Caco-2 (cell line): ENCODE measurements at regions not wholly inside any gene's neighbourhood (a gene's known extent, or its start where the extent isn't known, plus 50 kb on each side); places are given as distances from the start of the nearest gene placed in this dataset.

Source experiments
- BruUV-seq: library from RNA; stranded (reverse); fragments of 400-500 nt; replicated peaks from 2 replicates; lab custom pipeline; 2021; lab: Mats Ljungman, UMichigan
- CTCF ChIA-PET: fragments of 300-600 bp; sonication (Branson Sonifier 250); formaldehyde crosslinking; loops from one replicate; lab custom pipeline; 2022; ENCODE audit warnings: antibody characterized with exemption; lab: Charles Lee
- POLR2A ChIA-PET: fragments of 300-600 bp; sonication (Branson Sonifier 250); formaldehyde crosslinking; loops from one replicate; lab custom pipeline; 2022; ENCODE audit warnings: antibody characterized with exemption; lab: Charles Lee
- DNase-seq, 2 experiments: peaks; one replicate each; pipeline versions ENCODE4 v3.0.0 to v3.0.0-alpha.2; 2020 to 2022
- H3K27me3 ChIP-seq: replicated peaks from 2 replicates; pipeline ENCODE4 v1.6.0; 2011; ENCODE audit warnings: low read length; ENCODE audit not compliant: control insufficient read depth, insufficient read depth
- H3K36me3 ChIP-seq: 2 replicates; pipeline ENCODE4 v1.5.1; 2011; ENCODE audit warnings: low read length; ENCODE audit not compliant: control insufficient read depth, insufficient read depth
- H3K4me1 ChIP-seq: fragments of 250-450 bp; sonication (Bioruptor Pico); 2 replicates; pipeline ENCODE4 v1.5.1; 2020; ENCODE audit warnings: mild to moderate bottlenecking
- H3K4me3 ChIP-seq: 2 replicates; pipeline ENCODE4 v1.5.1; 2011; ENCODE audit warnings: low read depth, mild to moderate bottlenecking, control low read depth, low read length
- H3K9me3 ChIP-seq: fragments of 250-450 bp; sonication (Bioruptor Pico); 2 replicates; pipeline ENCODE4 v1.5.1; 2020; ENCODE audit warnings: mild to moderate bottlenecking, moderate library complexity
- H3K27ac Mint-ChIP-seq: one replicate; pipeline ENCODE4 v1.8.0; 2022; ENCODE audit warnings: mixed read lengths; ENCODE audit not compliant: unreplicated experiment
- H3K27me3 Mint-ChIP-seq: one replicate; pipeline ENCODE4 v1.8.0; 2022; ENCODE audit warnings: mixed read lengths; ENCODE audit not compliant: insufficient read depth, unreplicated experiment
- H3K36me3 Mint-ChIP-seq: one replicate; pipeline ENCODE4 v1.8.0; 2022; ENCODE audit warnings: mild to moderate bottlenecking, mixed read lengths; ENCODE audit not compliant: insufficient read depth, unreplicated experiment
- H3K4me1 Mint-ChIP-seq: one replicate; pipeline ENCODE4 v1.8.0; 2022; ENCODE audit warnings: low read depth, mixed read lengths; ENCODE audit not compliant: unreplicated experiment
- H3K4me3 Mint-ChIP-seq: one replicate; pipeline ENCODE4 v1.8.0; 2022; ENCODE audit warnings: mild to moderate bottlenecking, moderate library complexity, mixed read lengths; ENCODE audit not compliant: unreplicated experiment
- H3K9me3 Mint-ChIP-seq: one replicate; pipeline ENCODE4 v1.8.0; 2022; ENCODE audit warnings: mixed read lengths; ENCODE audit not compliant: unreplicated experiment
- intact Hi-C: fragments of 100-400 bp; cut with micrococcal nuclease; formaldehyde crosslinking; loops from one replicate; pipeline ENCODE4 v1.10.0; 2022; ENCODE audit not compliant: unreplicated experiment
- TF ChIP-seq, protein P1 (sequence below), 2 experiments: fragments of 200-600 bp in 1 of 2; IDR thresholded peaks; 1 replicate in 1 of 2; 2 replicates in 1 of 2; pipeline versions ENCODE4 v1.5.1 to v1.8.0; 2011 to 2022; ENCODE audit warnings: antibody characterized with exemption in 1 of 2, control low read depth in 1 of 2, inconsistent platforms in 1 of 2, low read depth in 1 of 2, low read length in 1 of 2, mild to moderate bottlenecking in 1 of 2, moderate library complexity in 1 of 2; ENCODE audit not compliant: insufficient read depth in 1 of 2, severe bottlenecking in 1 of 2, unreplicated experiment in 1 of 2

DNA sequence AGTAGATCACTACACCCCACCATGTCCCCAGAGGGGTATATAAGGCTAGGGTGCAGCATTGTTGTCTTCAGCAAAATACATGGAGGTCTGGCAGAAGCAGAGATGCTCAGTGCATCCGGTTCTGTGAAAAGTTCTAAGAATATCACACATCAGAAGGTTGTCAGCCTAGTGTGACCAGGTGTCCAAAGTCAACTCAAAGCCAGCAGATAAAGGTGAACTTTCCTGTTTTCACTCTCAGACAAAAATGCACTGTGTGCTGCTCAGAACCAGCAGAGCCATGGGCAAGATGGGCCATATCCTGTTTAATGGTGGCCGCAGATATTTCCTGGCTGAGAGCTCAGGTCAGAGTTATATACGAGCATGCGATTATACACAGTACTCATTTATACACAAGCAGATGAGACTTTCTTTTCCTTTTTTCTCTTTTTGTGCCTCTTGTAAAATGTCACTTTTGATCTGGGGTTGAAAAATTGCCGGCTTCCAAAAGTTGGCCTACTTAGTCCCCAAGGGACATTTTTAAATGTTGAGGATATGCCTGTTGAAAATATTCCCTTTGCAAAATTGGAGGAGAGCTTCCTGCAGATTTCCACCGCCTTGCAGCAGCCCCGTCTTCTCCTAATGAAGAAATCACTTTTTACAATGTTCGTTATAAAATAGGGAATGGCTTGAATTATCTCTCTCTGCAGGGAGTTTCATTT is 425.6 kb upstream of the SALL1 start:
- TF ChIP-seq, protein P1, sequence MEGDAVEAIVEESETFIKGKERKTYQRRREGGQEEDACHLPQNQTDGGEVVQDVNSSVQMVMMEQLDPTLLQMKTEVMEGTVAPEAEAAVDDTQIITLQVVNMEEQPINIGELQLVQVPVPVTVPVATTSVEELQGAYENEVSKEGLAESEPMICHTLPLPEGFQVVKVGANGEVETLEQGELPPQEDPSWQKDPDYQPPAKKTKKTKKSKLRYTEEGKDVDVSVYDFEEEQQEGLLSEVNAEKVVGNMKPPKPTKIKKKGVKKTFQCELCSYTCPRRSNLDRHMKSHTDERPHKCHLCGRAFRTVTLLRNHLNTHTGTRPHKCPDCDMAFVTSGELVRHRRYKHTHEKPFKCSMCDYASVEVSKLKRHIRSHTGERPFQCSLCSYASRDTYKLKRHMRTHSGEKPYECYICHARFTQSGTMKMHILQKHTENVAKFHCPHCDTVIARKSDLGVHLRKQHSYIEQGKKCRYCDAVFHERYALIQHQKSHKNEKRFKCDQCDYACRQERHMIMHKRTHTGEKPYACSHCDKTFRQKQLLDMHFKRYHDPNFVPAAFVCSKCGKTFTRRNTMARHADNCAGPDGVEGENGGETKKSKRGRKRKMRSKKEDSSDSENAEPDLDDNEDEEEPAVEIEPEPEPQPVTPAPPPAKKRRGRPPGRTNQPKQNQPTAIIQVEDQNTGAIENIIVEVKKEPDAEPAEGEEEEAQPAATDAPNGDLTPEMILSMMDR (IDR thresholded peaks at IDR 0.05; ENCODE audit: insufficient read depth in 1 of 2, low read depth in 1 of 2, low read length in 1 of 2, severe bottlenecking in 1 of 2, unreplicated experiment in 1 of 2), result no peak
- DNase-seq, result no peak
- Histone ChIP-seq H3K36me3 (no peaks in the 10 kb centered on the region), H3K4me1 (no peaks in the 10 kb centered on the region), H3K4me3 (no peak overlapping the region), H3K9me3 (no peaks in the 10 kb centered on the region), H3K27me3 (0 out of 2 replicates have a peak, but pooled peaks cover 2% of the 10 kb centered on the region)
- ChIA-PET POLR2A (no interaction called here), CTCF (no interaction called here)
- Mint-ChIP-seq H3K4me3 (no peak overlapping the region), H3K36me3 (no peaks in the 10 kb centered on the region), H3K27ac (no peak overlapping the region), H3K9me3 (no peaks in the 10 kb centered on the region), H3K4me1 (no peaks in the 10 kb centered on the region), H3K27me3 (peaks cover 17% of the 10 kb centered on the region)
- intact Hi-C loops, result no loop called here
- no TSS peak for BruUV-seq

DNA sequence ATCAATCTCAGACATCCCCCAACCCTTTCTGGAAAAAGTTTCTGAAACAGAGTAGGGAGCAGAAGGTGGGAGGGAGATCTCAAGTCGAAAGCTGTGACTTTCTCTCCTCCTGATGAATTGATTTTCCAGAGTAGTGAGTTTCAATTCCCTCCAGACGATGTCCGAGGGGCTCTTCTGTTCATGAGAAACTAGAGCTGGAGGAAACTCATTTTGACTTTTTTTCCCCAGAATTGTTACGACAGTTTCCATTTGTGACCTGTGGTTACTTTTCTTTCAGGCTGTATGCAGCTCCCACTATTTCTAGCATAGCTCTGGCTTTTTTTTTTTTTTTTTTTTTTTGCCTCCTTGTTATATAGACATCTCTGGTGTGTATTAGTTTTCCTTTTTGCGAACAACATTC is 422.1 kb upstream of the SALL1 start:
- Mint-ChIP-seq H3K36me3 (no peaks in the 10 kb centered on the region), H3K4me1 (no peaks in the 10 kb centered on the region), H3K4me3 (no peak overlapping the region), H3K9me3 (no peaks in the 10 kb centered on the region), H3K27me3 (peaks cover 12% of the 10 kb centered on the region), H3K27ac (no peak overlapping the region)
- no peaks in the 10 kb centered on the region for H3K9me3 ChIP-seq
- no peak overlapping the region for H3K4me3 ChIP-seq
- ChIA-PET POLR2A (no interaction called here), CTCF (no interaction called here)
- intact Hi-C loops, result no loop called here
- TF ChIP-seq, protein P1 (IDR thresholded peaks at IDR 0.05; ENCODE audit: insufficient read depth in 1 of 2, low read depth in 1 of 2, low read length in 1 of 2, severe bottlenecking in 1 of 2, unreplicated experiment in 1 of 2), result no peak
- H3K4me1 ChIP-seq, result no peaks in the 10 kb centered on the region
- 0 out of 2 replicates have a peak, but pooled peaks cover 2% of the 10 kb centered on the region for H3K27me3 ChIP-seq
- H3K36me3 ChIP-seq, result no peaks in the 10 kb centered on the region
- DNase-seq, result no peak
- no TSS peak for BruUV-seq

DNA sequence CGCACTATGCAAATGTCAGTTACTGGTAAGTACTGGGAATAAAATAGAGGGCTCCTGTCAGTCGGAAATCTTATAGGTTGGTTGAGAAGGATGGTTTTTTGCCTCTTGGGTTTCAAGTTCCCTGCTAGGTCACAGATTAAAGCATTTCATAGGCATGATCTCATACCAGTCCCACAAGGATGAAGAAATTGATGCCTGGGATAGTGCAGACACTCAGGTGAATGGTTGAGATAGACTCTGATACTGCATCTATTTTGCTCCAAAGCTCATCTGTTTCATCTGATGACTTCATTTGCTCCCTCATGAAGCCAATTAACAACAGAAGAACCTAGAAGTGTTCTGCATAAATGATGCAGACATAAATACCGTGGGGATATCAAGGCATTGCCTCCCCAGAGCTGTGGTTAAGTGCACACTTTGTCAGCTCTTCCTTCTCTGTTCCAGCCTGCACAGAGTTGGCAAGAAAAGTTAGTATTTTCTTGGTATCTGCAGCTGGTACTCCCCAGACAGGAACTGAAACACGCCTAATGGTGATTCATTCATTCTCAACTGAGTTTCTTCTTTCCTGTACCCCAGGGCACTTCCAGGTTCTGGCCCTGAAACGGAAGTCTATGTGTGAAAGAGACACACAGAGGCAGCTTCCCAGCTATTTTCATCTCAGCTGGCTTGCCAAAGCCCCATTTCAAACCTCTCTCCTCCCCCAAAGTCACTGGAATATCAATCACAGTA is 418.3 kb upstream of the SALL1 start:
- peaks cover 3% of the 10 kb centered on the region; the same call in 1 of the 2 replicates for H3K9me3 ChIP-seq
- CTCF ChIA-PET, result no interaction called here
- no peak overlapping the region for H3K27ac Mint-ChIP-seq

More for the DNA sequence above, 418.3 kb upstream of the SALL1 start:
- H3K4me3 ChIP-seq, result no peak overlapping the region
- TF ChIP-seq, protein P1 (IDR thresholded peaks at IDR 0.05; ENCODE audit: insufficient read depth in 1 of 2, low read depth in 1 of 2, low read length in 1 of 2, severe bottlenecking in 1 of 2, unreplicated experiment in 1 of 2), result no peak
- H3K27me3 Mint-ChIP-seq, result peaks cover 10% of the 10 kb centered on the region
- POLR2A ChIA-PET, result no interaction called here
- intact Hi-C loops, result no loop called here
- H3K4me3 Mint-ChIP-seq, result no peak overlapping the region
- H3K4me1 Mint-ChIP-seq, result no peaks in the 10 kb centered on the region
- no peaks in the 10 kb centered on the region for H3K36me3 Mint-ChIP-seq
- no peak for DNase-seq
- BruUV-seq, result no TSS peak
- no peaks in the 10 kb centered on the region for H3K36me3 ChIP-seq
- H3K4me1 ChIP-seq, result no peaks in the 10 kb centered on the region
- peaks cover 9% of the 10 kb centered on the region for H3K9me3 Mint-ChIP-seq
- no peaks in the 10 kb centered on the region for H3K27me3 ChIP-seq
